Islet precursor cell (in vitro differentiated cells): ENCODE measurements at regions not wholly inside any gene's neighbourhood (a gene's known extent, or its start where the extent isn't known, plus 50 kb on each side); places are given as distances from the start of the nearest gene placed in this dataset.

Source experiments
- DNase-seq: peaks from one replicate; pipeline ENCODE4 v3.0.0-alpha.2; 2018

GRCh38 chr11:37968148-37968547, 1370.1 kb upstream of the RAG2 start:
- no peak for DNase-seq

GRCh38 chr11:37967635-37968034, 1369.6 kb upstream of the RAG2 start:
- DNase-seq: no peak

- DNase-seq: no peak
Measured at GRCh38 chr11:37963440-37963839, 1365.4 kb upstream of the RAG2 start.

GRCh38 chr11:37957717-37958116, 1359.7 kb upstream of the RAG2 start:
- DNase-seq: no peak

- no peak for DNase-seq
Measured at GRCh38 chr11:37951996-37952395, 1354.0 kb upstream of the RAG2 start.

GRCh38 chr11:37948258-37948657, 1350.2 kb upstream of the RAG2 start:
- DNase-seq: no peak

- DNase-seq: no peak
Measured at GRCh38 chr11:37947821-37948220, 1349.8 kb upstream of the RAG2 start.

GRCh38 chr11:37946155-37946766, 1348.2 kb upstream of the RAG2 start:
- DNase-seq: peak; percentile 63

- no peak for DNase-seq
Measured at GRCh38 chr11:37942081-37942480, 1344.0 kb upstream of the RAG2 start.

- no peak for DNase-seq
Measured at GRCh38 chr11:37929100-37929653, 1331.1 kb upstream of the RAG2 start.

- DNase-seq: no peak
Measured at GRCh38 chr11:37926772-37927171, 1328.7 kb upstream of the RAG2 start.

GRCh38 chr11:37916331-37916730, 1318.3 kb upstream of the RAG2 start:
- no peak for DNase-seq

- no peak for DNase-seq
Measured at GRCh38 chr11:37914859-37915258, 1316.8 kb upstream of the RAG2 start.

- DNase-seq: no peak
Measured at GRCh38 chr11:37908219-37908548, 1310.1 kb upstream of the RAG2 start.

GRCh38 chr11:37907436-37908218, 1309.6 kb upstream of the RAG2 start:
- no peak for DNase-seq

GRCh38 chr11:37905707-37906417, 1307.8 kb upstream of the RAG2 start:
- no peak for DNase-seq

GRCh38 chr11:37896016-37896415, 1298.0 kb upstream of the RAG2 start:
- DNase-seq: no peak

- DNase-seq: no peak
Measured at GRCh38 chr11:37881741-37882140, 1283.7 kb upstream of the RAG2 start.

- DNase-seq: no peak
Measured at GRCh38 chr11:37861671-37862070, 1263.6 kb upstream of the RAG2 start.

- peak; percentile 75 for DNase-seq
Measured at GRCh38 chr11:37858806-37859537, 1260.9 kb upstream of the RAG2 start.

- no peak for DNase-seq
Measured at GRCh38 chr11:37858398-37858797, 1260.4 kb upstream of the RAG2 start.

- no peak for DNase-seq
Measured at GRCh38 chr11:37857726-37858125, 1259.7 kb upstream of the RAG2 start.

- DNase-seq: no peak
Measured at GRCh38 chr11:37849706-37850105, 1251.7 kb upstream of the RAG2 start.
